ENCODE measurements at regions not wholly inside any gene's neighbourhood (a gene's known extent, or its start where the extent isn't known, plus 50 kb on each side); places are given as distances from the start of the nearest gene placed in this dataset.

DNA sequence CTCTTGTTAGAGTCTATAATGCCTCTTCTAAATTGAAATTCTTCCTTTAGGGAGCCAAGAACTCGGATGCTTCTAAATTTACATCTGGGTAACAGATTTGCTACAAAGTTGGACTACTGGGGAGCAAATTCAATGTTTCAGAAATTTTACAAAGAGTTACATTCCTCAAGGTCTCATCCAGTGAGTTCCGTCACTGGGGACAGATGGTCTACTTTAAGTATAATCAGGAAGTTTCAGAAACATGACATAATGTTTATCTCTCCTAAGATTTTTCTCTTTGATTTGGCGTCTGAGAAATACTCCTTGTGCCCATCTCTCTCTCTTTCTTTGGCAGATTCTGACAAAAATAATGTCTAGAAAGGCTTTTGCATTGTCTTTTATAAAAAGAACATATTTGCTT lies 81.5 kb upstream of the MBNL2 start:
- TF ChIP-seq, protein P1, sequence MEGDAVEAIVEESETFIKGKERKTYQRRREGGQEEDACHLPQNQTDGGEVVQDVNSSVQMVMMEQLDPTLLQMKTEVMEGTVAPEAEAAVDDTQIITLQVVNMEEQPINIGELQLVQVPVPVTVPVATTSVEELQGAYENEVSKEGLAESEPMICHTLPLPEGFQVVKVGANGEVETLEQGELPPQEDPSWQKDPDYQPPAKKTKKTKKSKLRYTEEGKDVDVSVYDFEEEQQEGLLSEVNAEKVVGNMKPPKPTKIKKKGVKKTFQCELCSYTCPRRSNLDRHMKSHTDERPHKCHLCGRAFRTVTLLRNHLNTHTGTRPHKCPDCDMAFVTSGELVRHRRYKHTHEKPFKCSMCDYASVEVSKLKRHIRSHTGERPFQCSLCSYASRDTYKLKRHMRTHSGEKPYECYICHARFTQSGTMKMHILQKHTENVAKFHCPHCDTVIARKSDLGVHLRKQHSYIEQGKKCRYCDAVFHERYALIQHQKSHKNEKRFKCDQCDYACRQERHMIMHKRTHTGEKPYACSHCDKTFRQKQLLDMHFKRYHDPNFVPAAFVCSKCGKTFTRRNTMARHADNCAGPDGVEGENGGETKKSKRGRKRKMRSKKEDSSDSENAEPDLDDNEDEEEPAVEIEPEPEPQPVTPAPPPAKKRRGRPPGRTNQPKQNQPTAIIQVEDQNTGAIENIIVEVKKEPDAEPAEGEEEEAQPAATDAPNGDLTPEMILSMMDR (IDR thresholded peaks at IDR 0.05; ENCODE audit: low read depth, low read length, missing control alignments) = no peak
- H3K4me3 ChIP-seq (replicated peaks; ENCODE audit: low read depth, low read length) = no peak overlapping the region
- DNase-seq (ENCODE audit: extremely low read depth, low read depth) = no peak

DNA sequence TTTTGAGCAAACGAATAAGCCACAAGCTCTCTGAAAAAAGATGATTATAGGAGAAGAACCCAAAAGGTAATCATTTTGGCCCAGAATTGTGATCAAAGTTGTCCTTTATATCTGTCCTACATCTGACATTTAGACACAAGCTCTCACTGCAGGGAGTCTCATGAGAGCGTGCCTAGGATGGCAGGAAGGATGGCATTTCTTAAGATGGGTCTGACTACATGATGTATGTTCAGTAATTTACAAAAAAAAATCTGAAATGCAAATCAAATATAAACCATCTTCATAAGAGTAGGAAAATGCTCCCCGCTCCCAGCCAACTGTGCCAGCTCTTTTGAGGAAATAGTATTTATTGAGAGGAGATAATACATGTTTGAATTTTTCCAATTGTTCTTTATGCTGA lies 81.0 kb upstream of the MBNL2 start:
- TF ChIP-seq, protein P1 (IDR thresholded peaks at IDR 0.05; ENCODE audit: low read depth, low read length, missing control alignments) = no peak
- DNase-seq (ENCODE audit: extremely low read depth, low read depth) = no peak
- no peak overlapping the region for H3K4me3 ChIP-seq (replicated peaks; ENCODE audit: low read depth, low read length)

DNA sequence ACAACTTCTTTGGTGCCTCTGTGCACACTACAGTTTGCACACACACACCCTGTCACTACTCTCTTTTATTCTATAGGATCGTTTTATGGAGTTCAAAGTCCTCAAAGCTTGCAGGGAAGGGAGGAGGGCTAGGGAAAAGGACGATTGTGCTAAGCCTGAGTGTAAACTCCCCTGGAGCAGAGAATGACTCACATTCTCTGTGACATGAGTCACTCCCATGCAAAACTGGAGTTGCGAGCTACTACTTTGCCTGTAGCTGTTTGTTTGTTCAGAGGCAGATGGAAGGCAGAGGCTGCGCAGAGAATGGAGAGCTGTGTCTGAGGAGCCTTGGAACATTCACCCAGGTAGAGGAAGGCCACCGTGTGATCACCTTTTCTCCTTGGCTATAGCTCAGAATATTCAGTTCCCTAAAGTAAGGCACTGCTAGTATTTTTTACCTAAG lies 80.5 kb upstream of the MBNL2 start:
- H3K4me3 ChIP-seq (replicated peaks; ENCODE audit: low read depth, low read length) = no peak overlapping the region
- peak; percentile 76 for DNase-seq (ENCODE audit: extremely low read depth, low read depth)
- TF ChIP-seq, protein P1 (IDR thresholded peaks at IDR 0.05; ENCODE audit: low read depth, low read length, missing control alignments) = no peak

DNA sequence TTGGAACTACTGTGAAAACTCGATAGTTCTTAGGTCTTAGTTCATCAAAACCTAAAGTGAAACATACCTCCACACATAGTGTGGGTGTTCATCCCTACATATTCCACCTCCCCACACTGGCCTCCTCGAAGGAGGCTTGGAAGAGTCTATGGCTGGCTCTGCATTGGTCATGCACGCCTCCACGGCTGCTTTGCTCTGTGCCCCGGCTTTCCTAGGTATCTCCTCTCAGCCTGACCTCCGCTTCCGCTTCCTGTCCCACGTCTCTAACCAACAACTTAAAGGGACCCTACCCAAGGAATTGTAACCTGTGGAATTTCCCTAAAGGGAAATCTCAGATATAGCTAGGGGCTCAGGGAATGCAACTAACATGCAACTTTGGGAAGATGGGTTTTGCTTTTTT lies 79.7 kb upstream of the MBNL2 start:
- TF ChIP-seq, protein P1 (IDR thresholded peaks at IDR 0.05; ENCODE audit: low read depth, low read length, missing control alignments) = no peak
- no peak overlapping the region for H3K4me3 ChIP-seq (replicated peaks; ENCODE audit: low read depth, low read length)
- no peak for DNase-seq (ENCODE audit: extremely low read depth, low read depth)

- no peak for DNase-seq (ENCODE audit: extremely low read depth, low read depth)
- H3K4me3 ChIP-seq (replicated peaks; ENCODE audit: low read depth, low read length) = no peak overlapping the region
- TF ChIP-seq, protein P1 (IDR thresholded peaks at IDR 0.05; ENCODE audit: low read depth, low read length, missing control alignments) = no peak
Measured at GRCh38 chr13:97145057-97145456, 77.1 kb upstream of the MBNL2 start.

DNA sequence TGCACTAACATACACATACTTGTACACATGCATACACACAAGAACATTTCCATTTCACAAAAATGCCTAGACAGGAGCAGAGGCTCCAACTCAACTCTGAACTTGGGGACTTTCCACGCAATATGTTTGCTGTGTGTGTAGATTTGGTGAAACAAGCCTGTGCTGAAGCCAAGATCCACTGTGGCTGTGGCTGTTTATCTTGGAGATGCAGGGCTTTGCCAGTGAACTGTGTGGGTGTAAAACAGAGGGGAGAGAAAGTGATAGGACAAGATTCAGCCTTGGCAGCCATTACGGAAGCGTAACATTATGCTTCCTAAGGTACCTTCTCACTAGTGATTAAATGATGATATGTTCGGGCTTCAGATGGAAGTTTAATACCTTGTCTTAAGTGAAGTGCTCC lies 73.2 kb upstream of the MBNL2 start:
- no peak overlapping the region for H3K4me3 ChIP-seq (replicated peaks; ENCODE audit: low read depth, low read length)
- TF ChIP-seq, protein P1 (IDR thresholded peaks at IDR 0.05; ENCODE audit: low read depth, low read length, missing control alignments) = no peak
- no peak for DNase-seq (ENCODE audit: extremely low read depth, low read depth)

DNA sequence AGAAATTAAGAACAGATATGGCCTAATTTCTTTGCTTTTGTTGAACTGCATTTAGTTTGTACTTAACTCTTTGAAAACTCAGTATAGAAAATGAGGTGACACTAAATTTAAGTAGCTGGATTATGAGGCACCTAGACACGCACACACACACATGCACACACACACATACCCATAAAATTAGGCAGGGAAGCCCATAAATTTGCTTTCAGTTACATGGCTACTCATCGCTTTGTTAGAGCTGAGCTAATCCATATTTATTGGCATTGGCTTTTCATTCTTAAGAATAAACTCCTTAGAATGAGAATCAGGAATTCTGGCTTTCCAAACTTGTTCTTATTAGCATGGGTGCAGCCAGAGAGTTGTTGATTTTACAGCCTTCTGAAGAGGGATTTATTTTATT lies 61.7 kb upstream of the MBNL2 start:
- no peak overlapping the region for H3K4me3 ChIP-seq (replicated peaks; ENCODE audit: low read depth, low read length)
- TF ChIP-seq, protein P1 (IDR thresholded peaks at IDR 0.05; ENCODE audit: low read depth, low read length, missing control alignments) = no peak
- DNase-seq (ENCODE audit: extremely low read depth, low read depth) = no peak
